GM12872 (cell line): ENCODE measurements at regions not wholly inside any gene's neighbourhood (a gene's known extent, or its start where the extent isn't known, plus 50 kb on each side); places are given as distances from the start of the nearest gene placed in this dataset.

Experiments used
- TF ChIP-seq, protein P1 (sequence below): IDR thresholded peaks from 3 replicates; pipeline ENCODE4 v1.5.1; 2011; ENCODE audit warnings: low read depth, mild to moderate bottlenecking, low read length, moderate library complexity; ENCODE audit not compliant: insufficient read depth

- TF ChIP-seq, protein P1, sequence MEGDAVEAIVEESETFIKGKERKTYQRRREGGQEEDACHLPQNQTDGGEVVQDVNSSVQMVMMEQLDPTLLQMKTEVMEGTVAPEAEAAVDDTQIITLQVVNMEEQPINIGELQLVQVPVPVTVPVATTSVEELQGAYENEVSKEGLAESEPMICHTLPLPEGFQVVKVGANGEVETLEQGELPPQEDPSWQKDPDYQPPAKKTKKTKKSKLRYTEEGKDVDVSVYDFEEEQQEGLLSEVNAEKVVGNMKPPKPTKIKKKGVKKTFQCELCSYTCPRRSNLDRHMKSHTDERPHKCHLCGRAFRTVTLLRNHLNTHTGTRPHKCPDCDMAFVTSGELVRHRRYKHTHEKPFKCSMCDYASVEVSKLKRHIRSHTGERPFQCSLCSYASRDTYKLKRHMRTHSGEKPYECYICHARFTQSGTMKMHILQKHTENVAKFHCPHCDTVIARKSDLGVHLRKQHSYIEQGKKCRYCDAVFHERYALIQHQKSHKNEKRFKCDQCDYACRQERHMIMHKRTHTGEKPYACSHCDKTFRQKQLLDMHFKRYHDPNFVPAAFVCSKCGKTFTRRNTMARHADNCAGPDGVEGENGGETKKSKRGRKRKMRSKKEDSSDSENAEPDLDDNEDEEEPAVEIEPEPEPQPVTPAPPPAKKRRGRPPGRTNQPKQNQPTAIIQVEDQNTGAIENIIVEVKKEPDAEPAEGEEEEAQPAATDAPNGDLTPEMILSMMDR = no peak
Measured at GRCh38 chr5:94080390-94080789, 339.0 kb upstream of the POU5F2 start.

- TF ChIP-seq, protein P1 = no peak
Measured at GRCh38 chr5:94072116-94072515, 330.7 kb upstream of the POU5F2 start.

- TF ChIP-seq, protein P1 = no peak
Measured at GRCh38 chr5:94066437-94067207, 325.2 kb upstream of the POU5F2 start.

GRCh38 chr5:94064025-94064424 is 322.6 kb upstream of the POU5F2 start:
- TF ChIP-seq, protein P1 = no peak

GRCh38 chr5:94057655-94058054 is 316.3 kb upstream of the POU5F2 start:
- TF ChIP-seq, protein P1 = no peak

DNA sequence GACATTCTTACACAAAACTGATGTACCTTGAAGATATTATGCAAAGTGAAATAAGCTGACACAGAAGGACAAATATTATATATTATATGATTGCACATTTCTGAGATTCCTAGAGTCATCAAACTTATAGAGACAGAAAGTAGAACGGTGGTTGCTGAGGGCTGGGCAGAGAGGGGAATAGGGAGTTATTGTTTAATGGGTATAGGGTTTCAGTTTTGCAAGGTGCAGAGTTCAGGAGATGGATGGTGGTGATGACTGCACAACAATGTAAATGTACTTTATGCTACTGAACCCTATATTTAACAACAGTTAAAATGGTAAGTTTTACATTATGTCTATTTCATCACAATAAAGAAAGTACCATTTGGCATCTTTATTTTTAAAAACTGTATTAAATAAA is 315.8 kb upstream of the POU5F2 start:
- TF ChIP-seq, protein P1 = no peak

DNA sequence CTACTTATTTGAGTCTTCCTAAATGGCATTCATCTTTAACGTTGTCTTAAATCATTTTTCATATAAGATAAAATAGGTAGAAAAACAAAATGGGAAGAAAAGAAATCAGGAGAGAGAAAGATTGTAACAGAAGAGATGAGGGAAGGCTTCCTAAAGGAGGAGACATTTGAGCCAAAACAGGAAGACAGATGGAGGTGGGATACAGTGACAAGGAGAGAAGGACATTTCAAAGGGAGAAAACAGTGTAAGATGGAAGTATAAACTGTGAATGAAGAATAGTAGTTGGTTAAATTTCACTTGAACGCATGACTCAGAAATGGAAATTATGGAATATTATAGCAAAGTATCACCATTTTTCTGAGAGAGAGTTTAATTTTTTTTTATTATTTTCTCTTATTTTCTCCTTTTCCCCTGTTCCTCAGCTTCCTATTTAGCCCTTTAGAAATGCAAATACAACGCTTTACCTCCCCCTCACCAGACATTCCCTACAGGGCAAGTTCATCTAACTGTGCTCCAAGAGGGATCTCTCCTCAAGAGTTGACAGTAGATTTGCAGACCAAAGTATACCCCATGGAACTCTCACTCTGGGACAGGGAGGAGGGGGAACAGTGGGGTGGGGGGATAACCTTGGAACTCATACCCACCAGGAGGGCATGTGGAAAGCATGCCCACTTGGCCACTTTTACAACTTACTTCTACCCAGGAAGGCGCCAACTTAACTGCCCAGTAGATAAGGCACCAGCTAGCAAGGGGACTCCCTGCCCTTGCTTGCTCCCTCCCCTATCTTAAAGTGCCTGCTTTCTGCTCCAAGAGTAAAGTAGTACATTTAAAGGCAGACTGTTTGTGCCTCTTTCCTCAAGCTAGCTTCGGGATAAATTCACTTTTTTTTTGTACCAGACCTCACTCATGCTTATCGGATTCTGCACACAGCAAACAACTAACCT is 304.7 kb upstream of the POU5F2 start:
- TF ChIP-seq, protein P1 = no peak
